Activated naive CD8-positive, alpha-beta T cell treated with anti-CD3 and anti-CD28 coated beads, Interleukin-2, amount 50 U/mL, for 24 hours (primary cell): ENCODE measurements at regions not wholly inside any gene's neighbourhood (a gene's known extent, or its start where the extent isn't known, plus 50 kb on each side); places are given as distances from the start of the nearest gene placed in this dataset.
"Not testable (repeated sequence)": the region's sequence is repeated elsewhere in the genome, so short reads cannot be mapped to it uniquely, and the experiment has no call there.

Experiments used
- ATAC-seq: fragments of 150-1000 bp; cut with Tn5 transposase; one replicate; pipeline ENCODE4 v1.10.0; 2021
- DNase-seq: peaks from one replicate; pipeline ENCODE4 v3.0.0; 2021
- H3K27ac Mint-ChIP-seq: one replicate; pipeline ENCODE4 v1.8.0; 2021; ENCODE audit warnings: mild to moderate bottlenecking, mixed read lengths
- H3K27me3 Mint-ChIP-seq: one replicate; pipeline ENCODE4 v1.8.0; 2021; ENCODE audit warnings: mixed read lengths
- H3K36me3 Mint-ChIP-seq: one replicate; pipeline ENCODE4 v1.8.0; 2021; ENCODE audit warnings: low read depth, mixed read lengths
- H3K4me1 Mint-ChIP-seq: one replicate; pipeline ENCODE4 v1.8.0; 2021; ENCODE audit warnings: mixed read lengths
- H3K4me3 Mint-ChIP-seq: one replicate; pipeline ENCODE4 v1.8.0; 2021; ENCODE audit warnings: mild to moderate bottlenecking, moderate library complexity, mixed read lengths
- H3K9me3 Mint-ChIP-seq: one replicate; pipeline ENCODE4 v1.8.0; 2021; ENCODE audit warnings: mixed read lengths

- no peak overlapping the region for H3K27ac Mint-ChIP-seq
- no peaks in the 10 kb centered on the region for H3K27me3 Mint-ChIP-seq
- no peak for ATAC-seq
- DNase-seq, result no peak
- no peaks in the 10 kb centered on the region for H3K4me1 Mint-ChIP-seq
- H3K9me3 Mint-ChIP-seq, result peaks cover 3% of the 10 kb centered on the region
- no peaks in the 10 kb centered on the region for H3K36me3 Mint-ChIP-seq
- no peak overlapping the region for H3K4me3 Mint-ChIP-seq
Measured at GRCh38 chr3:80998022-80998421, 763.4 kb downstream of the GBE1 start.

- Mint-ChIP-seq H3K36me3 (no peaks in the 10 kb centered on the region), H3K4me3 (no peak overlapping the region), H3K27me3 (no peaks in the 10 kb centered on the region)
Measured at GRCh38 chr3:80997622-80998021, 763.8 kb downstream of the GBE1 start.

GRCh38 chr3:80994767-80995166 lies 766.7 kb downstream of the GBE1 start:
- no peaks in the 10 kb centered on the region for H3K27me3 Mint-ChIP-seq
- no peak overlapping the region for H3K27ac Mint-ChIP-seq
- H3K4me3 Mint-ChIP-seq, result no peak overlapping the region
- H3K9me3 Mint-ChIP-seq, result peaks cover 5% of the 10 kb centered on the region
- no peaks in the 10 kb centered on the region for H3K36me3 Mint-ChIP-seq
- DNase-seq (no peak), ATAC-seq (no peak)
- no peaks in the 10 kb centered on the region for H3K4me1 Mint-ChIP-seq

More at GRCh38 chr3:80997622-80998021, 763.8 kb downstream of the GBE1 start:
- H3K9me3 Mint-ChIP-seq, result peaks cover 3% of the 10 kb centered on the region
- H3K27ac Mint-ChIP-seq, result no peak overlapping the region
- ATAC-seq, result no peak
- H3K4me1 Mint-ChIP-seq, result no peaks in the 10 kb centered on the region
- no peak for DNase-seq

- no peak overlapping the region for H3K27ac Mint-ChIP-seq
- DNase-seq (no peak), ATAC-seq (no peak)
- no peaks in the 10 kb centered on the region for H3K36me3 Mint-ChIP-seq
- H3K4me1 Mint-ChIP-seq, result no peaks in the 10 kb centered on the region
- peaks cover 5% of the 10 kb centered on the region for H3K9me3 Mint-ChIP-seq
- H3K4me3 Mint-ChIP-seq, result no peak overlapping the region
- H3K27me3 Mint-ChIP-seq, result no peaks in the 10 kb centered on the region
Measured at GRCh38 chr3:80994085-80994665, 767.3 kb downstream of the GBE1 start.

- no peak for DNase-seq
- no peak for ATAC-seq
- Mint-ChIP-seq H3K4me3 (no peak overlapping the region), H3K27ac (no peak overlapping the region), H3K36me3 (no peaks in the 10 kb centered on the region), H3K4me1 (no peaks in the 10 kb centered on the region), H3K27me3 (no peaks in the 10 kb centered on the region), H3K9me3 (peaks cover 5% of the 10 kb centered on the region)
Measured at GRCh38 chr3:80993241-80993945, 768.1 kb downstream of the GBE1 start.

GRCh38 chr3:80983753-80984152 lies 777.7 kb downstream of the GBE1 start:
- ATAC-seq, result no peak
- no peak overlapping the region for H3K27ac Mint-ChIP-seq
- no peaks in the 10 kb centered on the region for H3K4me1 Mint-ChIP-seq
- no peak overlapping the region for H3K4me3 Mint-ChIP-seq
- no peak for DNase-seq
- no peaks in the 10 kb centered on the region for H3K36me3 Mint-ChIP-seq
- peaks cover 17% of the 10 kb centered on the region for H3K9me3 Mint-ChIP-seq
- no peaks in the 10 kb centered on the region for H3K27me3 Mint-ChIP-seq

- no peak overlapping the region for H3K27ac Mint-ChIP-seq
- H3K9me3 Mint-ChIP-seq, result peaks cover 5% of the 10 kb centered on the region
- ATAC-seq (no peak), DNase-seq (no peak)
- no peaks in the 10 kb centered on the region for H3K27me3 Mint-ChIP-seq
- no peaks in the 10 kb centered on the region for H3K36me3 Mint-ChIP-seq
- no peak overlapping the region for H3K4me3 Mint-ChIP-seq
- H3K4me1 Mint-ChIP-seq, result no peaks in the 10 kb centered on the region
Measured at GRCh38 chr3:80978216-80978969, 783.1 kb downstream of the GBE1 start.

- Mint-ChIP-seq H3K27me3 (no peaks in the 10 kb centered on the region), H3K27ac (no peak overlapping the region), H3K4me3 (no peak overlapping the region), H3K36me3 (no peaks in the 10 kb centered on the region), H3K4me1 (no peaks in the 10 kb centered on the region), H3K9me3 (peaks cover 9% of the 10 kb centered on the region)
- DNase-seq (no peak), ATAC-seq (no peak)
Measured at GRCh38 chr3:80970292-80970691, 791.2 kb downstream of the GBE1 start.

- H3K9me3 Mint-ChIP-seq, result peaks cover 15% of the 10 kb centered on the region
- no peaks in the 10 kb centered on the region for H3K4me1 Mint-ChIP-seq
- no peak overlapping the region for H3K27ac Mint-ChIP-seq
- H3K36me3 Mint-ChIP-seq, result no peaks in the 10 kb centered on the region
- ATAC-seq, result no peak
- H3K4me3 Mint-ChIP-seq, result no peak overlapping the region
- DNase-seq, result no peak
- H3K27me3 Mint-ChIP-seq, result no peaks in the 10 kb centered on the region
Measured at GRCh38 chr3:80929576-80929975, 831.9 kb downstream of the GBE1 start.

GRCh38 chr3:80914854-80915253 lies 846.6 kb downstream of the GBE1 start:
- peaks cover 5% of the 10 kb centered on the region for H3K9me3 Mint-ChIP-seq
- H3K4me3 Mint-ChIP-seq, result no peak overlapping the region
- ATAC-seq, result no peak
- DNase-seq, result no peak
- no peaks in the 10 kb centered on the region for H3K27me3 Mint-ChIP-seq
- no peak overlapping the region for H3K27ac Mint-ChIP-seq
- H3K36me3 Mint-ChIP-seq, result no peaks in the 10 kb centered on the region
- no peaks in the 10 kb centered on the region for H3K4me1 Mint-ChIP-seq

GRCh38 chr3:80898211-80898610 lies 863.2 kb downstream of the GBE1 start:
- DNase-seq (no peak), ATAC-seq (no peak)
- no peak overlapping the region for H3K4me3 Mint-ChIP-seq
- H3K9me3 Mint-ChIP-seq, result peaks cover 5% of the 10 kb centered on the region
- H3K27me3 Mint-ChIP-seq, result no peaks in the 10 kb centered on the region
- no peaks in the 10 kb centered on the region for H3K4me1 Mint-ChIP-seq
- no peaks in the 10 kb centered on the region for H3K36me3 Mint-ChIP-seq
- H3K27ac Mint-ChIP-seq, result no peak overlapping the region

GRCh38 chr3:80897005-80897404 lies 864.4 kb downstream of the GBE1 start:
- not testable (repeated sequence) for ATAC-seq, H3K27me3 Mint-ChIP-seq, H3K36me3 Mint-ChIP-seq, H3K9me3 Mint-ChIP-seq, H3K27ac Mint-ChIP-seq, DNase-seq, H3K4me3 Mint-ChIP-seq, H3K4me1 Mint-ChIP-seq

GRCh38 chr3:80890571-80890970 lies 870.9 kb downstream of the GBE1 start:
- H3K4me3 Mint-ChIP-seq, result no peak overlapping the region
- H3K36me3 Mint-ChIP-seq, result no peaks in the 10 kb centered on the region
- no peak overlapping the region for H3K27ac Mint-ChIP-seq
- no peaks in the 10 kb centered on the region for H3K4me1 Mint-ChIP-seq
- no peak for DNase-seq
- H3K9me3 Mint-ChIP-seq, result peaks cover 31% of the 10 kb centered on the region
- H3K27me3 Mint-ChIP-seq, result no peaks in the 10 kb centered on the region
- ATAC-seq, result no peak

- DNase-seq (no peak), ATAC-seq (no peak)
- no peaks in the 10 kb centered on the region for H3K27me3 Mint-ChIP-seq
- H3K36me3 Mint-ChIP-seq, result no peaks in the 10 kb centered on the region
- H3K4me3 Mint-ChIP-seq, result no peak overlapping the region
- H3K9me3 Mint-ChIP-seq, result peaks cover 31% of the 10 kb centered on the region
- H3K4me1 Mint-ChIP-seq, result no peaks in the 10 kb centered on the region
- no peak overlapping the region for H3K27ac Mint-ChIP-seq
Measured at GRCh38 chr3:80889535-80889934, 871.9 kb downstream of the GBE1 start.

- Mint-ChIP-seq H3K4me3 (no peak overlapping the region), H3K27ac (no peak overlapping the region), H3K36me3 (no peaks in the 10 kb centered on the region), H3K4me1 (no peaks in the 10 kb centered on the region), H3K9me3 (no peaks in the 10 kb centered on the region), H3K27me3 (no peaks in the 10 kb centered on the region)
- no peak for DNase-seq
- ATAC-seq, result no peak
Measured at GRCh38 chr3:80870476-80871041, 890.9 kb downstream of the GBE1 start.
